CD4-positive, alpha-beta memory T cell (primary cell): ENCODE measurements at regions not wholly inside any gene's neighbourhood (a gene's known extent, or its start where the extent isn't known, plus 50 kb on each side); places are given as distances from the start of the nearest gene placed in this dataset.
"Not testable (repeated sequence)": the region's sequence is repeated elsewhere in the genome, so short reads cannot be mapped to it uniquely, and the experiment has no call there.

Experiments used
- CTCF ChIA-PET: fragments of 350-600 bp; sonication (Branson Sonifier 250); formaldehyde crosslinking; loops from one replicate; lab custom pipeline; 2021; ENCODE audit warnings: inconsistent platforms; ENCODE audit not compliant: partially characterized antibody; lab: Charles Lee
- POLR2A ChIA-PET: fragments of 350-600 bp; sonication (Branson Sonifier 250); formaldehyde crosslinking; loops from one replicate; lab custom pipeline; 2021; ENCODE audit not compliant: partially characterized antibody; lab: Charles Lee
- DNase-seq, 5 donors: peaks; one replicate each; pipeline versions ENCODE4 v3.0.0 to v3.0.0-alpha.2; 2020 to 2022; ENCODE audit warnings: mixed read lengths in 1 of 5
- H3K27ac ChIP-seq: one replicate; pipeline ENCODE4 v1.7.0; 2013; ENCODE audit warnings: low read depth, low read length
- H3K27me3 ChIP-seq: 2 replicates; pipeline ENCODE4 v1.7.0; 2013; ENCODE audit warnings: mild to moderate bottlenecking, low read length, moderate library complexity; ENCODE audit not compliant: insufficient read depth
- H3K36me3 ChIP-seq: 2 replicates; pipeline ENCODE4 v1.7.0; 2013; ENCODE audit warnings: mild to moderate bottlenecking, low read length, moderate library complexity; ENCODE audit not compliant: insufficient read depth
- H3K4me1 ChIP-seq: 2 replicates; pipeline ENCODE4 v1.7.0; 2013; ENCODE audit warnings: mild to moderate bottlenecking, low read length, moderate library complexity; ENCODE audit not compliant: insufficient read depth
- H3K4me3 ChIP-seq, 2 donors: one replicate each; pipeline ENCODE4 v1.7.0; 2013; ENCODE audit warnings: low read length in 2 of 2, mild to moderate bottlenecking in 1 of 2
- H3K9me3 ChIP-seq, 2 donors: one replicate each; pipeline ENCODE4 v1.7.0; 2013; ENCODE audit warnings: low read length in 2 of 2, control low read depth in 1 of 2; ENCODE audit not compliant: control insufficient read depth in 1 of 2
- H3K27ac Mint-ChIP-seq, 7 donors: one replicate each; pipeline ENCODE4 v1.8.0; 2020 to 2021; ENCODE audit warnings: mixed read lengths in 7 of 7, mild to moderate bottlenecking in 6 of 7, inconsistent platforms in 3 of 7, moderate library complexity in 3 of 7
- H3K27me3 Mint-ChIP-seq, 2 donors: one replicate each; pipeline ENCODE4 v1.8.0; 2020 to 2021; ENCODE audit warnings: mixed read lengths in 2 of 2
- H3K36me3 Mint-ChIP-seq, 2 donors: one replicate each; pipeline ENCODE4 v1.8.0; 2020 to 2021; ENCODE audit warnings: mixed read lengths in 2 of 2, inconsistent platforms in 1 of 2, mild to moderate bottlenecking in 1 of 2
- H3K4me1 Mint-ChIP-seq, 4 donors: one replicate each; pipeline ENCODE4 v1.8.0; 2020 to 2021; ENCODE audit warnings: mixed read lengths in 4 of 4, mild to moderate bottlenecking in 1 of 4
- H3K4me3 Mint-ChIP-seq, 8 donors: one replicate each; pipeline ENCODE4 v1.8.0; 2020 to 2021; ENCODE audit warnings: mixed read lengths in 8 of 8, mild to moderate bottlenecking in 7 of 8, moderate library complexity in 6 of 8, inconsistent platforms in 3 of 8
- H3K9me3 Mint-ChIP-seq, 8 donors: one replicate each; pipeline ENCODE4 v1.8.0; 2020 to 2021; ENCODE audit warnings: mixed read lengths in 8 of 8, mild to moderate bottlenecking in 5 of 8, inconsistent platforms in 3 of 8, moderate library complexity in 1 of 8
- intact Hi-C: fragments of 100-400 bp; cut with micrococcal nuclease; formaldehyde crosslinking; loops from one replicate; pipeline ENCODE4 v1.15.1; 2023

DNA sequence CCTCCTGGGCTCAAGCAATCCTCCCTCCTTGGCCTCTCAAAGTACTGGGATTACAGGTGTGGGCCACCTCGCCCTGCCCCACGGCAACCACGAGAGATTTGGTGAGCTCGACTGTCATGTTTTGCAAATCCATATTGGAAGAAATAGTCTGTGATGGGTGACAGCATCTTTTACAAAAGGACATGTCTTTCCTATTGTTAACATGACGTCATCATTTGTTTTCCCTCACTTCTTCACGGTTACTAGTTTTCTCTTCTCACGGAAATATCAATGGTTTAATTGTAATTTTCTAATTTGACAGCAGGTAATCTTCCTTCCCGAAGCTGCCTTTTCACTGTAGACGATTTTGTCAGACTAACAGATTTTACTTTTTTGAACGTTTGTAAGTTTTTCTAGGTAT is 110.8 kb upstream of the GREM2 start:
- Mint-ChIP-seq H3K9me3 (peaks cover 2 to 14% (median 9%) of the 10 kb centered on the region in 8 donors), H3K27me3 (peaks cover 0 to 3% of the 10 kb centered on the region in 2 donors), H3K4me3 (no peak overlapping the region), H3K4me1 (no peaks in the 10 kb centered on the region), H3K27ac (no peak overlapping the region), H3K36me3 (no peaks in the 10 kb centered on the region)
- intact Hi-C loops, result no loop called here
- ChIA-PET POLR2A (no interaction called here), CTCF (no interaction called here)
- Histone ChIP-seq H3K9me3 (no peaks in the 10 kb centered on the region), H3K36me3 (no peaks in the 10 kb centered on the region), H3K27me3 (no peaks in the 10 kb centered on the region), H3K4me1 (no peaks in the 10 kb centered on the region), H3K4me3 (no peak overlapping the region), H3K27ac (no peak overlapping the region)
- no peak for DNase-seq

DNA sequence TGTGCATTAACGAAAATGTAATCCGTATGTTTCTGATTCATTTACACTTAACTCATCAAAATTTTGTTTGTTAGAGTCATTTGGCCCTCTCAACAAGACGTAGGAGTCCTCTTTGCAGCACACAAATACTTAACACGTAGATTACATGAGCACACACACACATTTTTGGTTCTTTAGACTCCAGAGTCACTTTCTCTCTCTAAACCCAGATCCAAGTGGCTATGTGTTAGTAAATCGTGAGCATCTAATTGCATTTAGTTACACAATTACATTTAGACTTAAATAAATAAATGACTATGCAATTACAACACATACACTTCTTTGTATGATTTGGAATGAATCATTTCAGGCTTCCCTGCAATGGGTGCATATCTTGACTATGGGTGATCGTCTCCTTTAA is 109.0 kb upstream of the GREM2 start:
- no peaks in the 10 kb centered on the region for H3K27me3 ChIP-seq
- intact Hi-C loops, result no loop called here
- no peak overlapping the region for H3K4me3 ChIP-seq
- H3K4me1 Mint-ChIP-seq, result no peaks in the 10 kb centered on the region
- no peaks in the 10 kb centered on the region for H3K36me3 ChIP-seq
- ChIA-PET POLR2A (no interaction called here), CTCF (no interaction called here)
- H3K27ac ChIP-seq, result no peak overlapping the region
- peaks cover 0 to 3% (median 2%) of the 10 kb centered on the region in 8 donors for H3K9me3 Mint-ChIP-seq
- H3K27ac Mint-ChIP-seq, result no peak overlapping the region
- no peak overlapping the region for H3K4me3 Mint-ChIP-seq
- H3K4me1 ChIP-seq, result no peaks in the 10 kb centered on the region
- H3K27me3 Mint-ChIP-seq, result peaks cover 0 to 5% of the 10 kb centered on the region in 2 donors
- H3K9me3 ChIP-seq, result no peaks in the 10 kb centered on the region
- no peak for DNase-seq
- H3K36me3 Mint-ChIP-seq, result no peaks in the 10 kb centered on the region

DNA sequence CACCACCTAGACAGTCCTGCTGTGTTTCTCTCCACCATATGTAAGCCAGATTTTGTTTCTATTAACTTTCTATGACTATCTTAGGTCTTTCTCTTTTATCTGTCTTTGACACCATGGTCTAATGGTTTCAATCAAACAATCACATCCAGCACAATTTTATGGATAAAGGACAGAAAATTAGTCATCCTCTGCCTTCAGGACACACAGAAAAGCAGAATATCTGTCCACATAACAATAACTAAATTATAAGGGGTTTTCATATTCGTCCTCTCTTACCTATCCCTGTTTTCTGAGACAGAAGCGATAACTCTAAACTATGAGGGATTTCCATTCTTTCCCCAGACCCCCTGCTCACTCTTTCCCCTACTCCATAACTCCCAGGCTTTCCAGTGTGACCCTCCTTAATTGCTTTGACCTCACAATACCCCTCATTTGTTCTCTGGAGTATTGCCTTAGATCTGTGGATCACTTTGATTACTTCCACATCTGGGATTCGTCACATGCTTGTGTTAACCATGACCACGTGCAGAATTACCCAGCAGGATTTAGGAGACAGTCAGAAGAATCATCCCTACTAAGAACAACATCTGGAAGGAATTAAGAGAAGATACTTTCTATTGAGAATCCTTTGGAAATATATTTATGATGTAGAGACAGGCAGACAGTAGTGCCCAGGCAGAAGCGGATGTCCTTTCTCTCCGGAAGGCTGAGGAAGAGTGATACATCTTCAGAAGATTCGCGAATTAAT is 108.2 kb upstream of the GREM2 start:
- Histone ChIP-seq H3K9me3 (no peaks in the 10 kb centered on the region), H3K36me3 (no peaks in the 10 kb centered on the region), H3K4me1 (no peaks in the 10 kb centered on the region), H3K27ac (no peak overlapping the region), H3K27me3 (no peaks in the 10 kb centered on the region), H3K4me3 (no peak overlapping the region)
- Mint-ChIP-seq H3K36me3 (no peaks in the 10 kb centered on the region), H3K27ac (peak overlapping the region in 1 of 7 donors; percentile 45), H3K9me3 (peaks cover 0 to 4% (median 1%) of the 10 kb centered on the region in 8 donors), H3K4me1 (no peaks in the 10 kb centered on the region), H3K27me3 (peaks cover 0 to 5% of the 10 kb centered on the region in 2 donors), H3K4me3 (no peak overlapping the region)
- DNase-seq, result no peak
- ChIA-PET POLR2A (no interaction called here), CTCF (no interaction called here)
- intact Hi-C loops, result no loop called here

DNA sequence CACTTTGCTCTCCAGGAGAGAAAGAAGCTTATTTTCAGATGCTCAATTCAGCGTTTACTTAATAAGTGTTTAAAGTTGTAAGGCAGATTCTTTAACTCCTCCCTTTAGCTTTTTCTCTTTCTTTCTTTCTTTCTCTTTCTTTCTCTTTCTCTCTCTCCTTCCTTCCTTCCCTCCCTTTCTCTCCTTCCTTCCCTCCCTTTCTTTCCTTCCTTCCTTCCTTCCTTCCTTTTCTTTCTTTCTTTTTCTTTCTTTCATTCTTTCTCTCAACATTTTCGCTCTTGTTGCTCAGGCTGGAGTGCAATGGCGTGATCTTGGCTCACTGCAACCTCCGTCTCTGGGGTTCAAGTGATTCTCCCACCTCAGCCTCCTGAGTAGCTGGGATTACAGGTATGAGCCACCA is 104.6 kb upstream of the GREM2 start:
- POLR2A ChIA-PET, DNase-seq, H3K27ac ChIP-seq, H3K4me1 Mint-ChIP-seq, H3K27me3 Mint-ChIP-seq, H3K4me1 ChIP-seq, H3K9me3 Mint-ChIP-seq, H3K4me3 Mint-ChIP-seq, H3K9me3 ChIP-seq, intact Hi-C loops, H3K36me3 Mint-ChIP-seq, H3K36me3 ChIP-seq, H3K27me3 ChIP-seq, H3K27ac Mint-ChIP-seq, H3K4me3 ChIP-seq, CTCF ChIA-PET: not testable (repeated sequence)

DNA sequence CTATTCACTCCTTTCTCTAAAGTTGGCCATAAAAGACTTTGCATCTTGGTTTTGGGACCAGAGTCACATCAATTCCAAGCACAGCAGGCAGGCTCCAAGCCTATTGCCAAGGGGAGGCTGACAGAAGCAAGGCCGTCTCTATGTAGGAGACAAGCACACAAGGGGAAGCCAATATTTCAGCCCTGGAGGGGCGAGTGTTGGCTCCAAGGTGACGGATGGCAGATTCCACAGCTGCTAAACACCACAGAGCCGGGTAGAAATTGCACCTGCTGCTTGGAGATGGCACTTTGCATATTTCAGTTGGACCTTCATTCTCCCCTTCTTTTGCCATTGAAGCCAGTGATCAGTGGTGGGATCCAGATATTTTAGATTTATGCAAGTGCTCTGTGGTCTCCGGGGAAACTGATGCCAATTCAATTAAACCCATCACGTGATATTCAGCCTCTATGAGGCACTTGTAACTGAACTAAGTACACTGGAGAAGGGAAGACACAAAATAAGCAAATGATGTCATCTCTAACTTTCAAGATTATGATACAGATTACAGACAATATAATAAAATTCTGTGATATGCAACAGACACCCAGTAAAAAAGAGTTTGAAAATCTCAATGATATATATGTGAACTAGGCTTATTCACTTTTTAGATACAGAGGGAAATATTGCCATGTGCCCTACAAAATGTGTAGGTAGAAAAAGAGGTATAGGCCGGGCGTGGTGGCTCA is 102.8 kb upstream of the GREM2 start:
- CTCF ChIA-PET, result no interaction called here
- Mint-ChIP-seq H3K4me3 (no peak overlapping the region), H3K27me3 (peaks cover 0 to 3% of the 10 kb centered on the region in 2 donors), H3K27ac (no peak overlapping the region), H3K36me3 (no peaks in the 10 kb centered on the region), H3K9me3 (peaks cover 0 to 7% (median under 1%) of the 10 kb centered on the region in 8 donors), H3K4me1 (peaks cover 0 to 2% (median 0%) of the 10 kb centered on the region in 4 donors)
- intact Hi-C loops, result no loop called here
- POLR2A ChIA-PET, result no interaction called here
- no peaks in the 10 kb centered on the region for H3K36me3 ChIP-seq
- H3K27ac ChIP-seq, result no peak overlapping the region
- no peak overlapping the region for H3K4me3 ChIP-seq
- no peaks in the 10 kb centered on the region for H3K27me3 ChIP-seq
- DNase-seq, result no peak
- H3K4me1 ChIP-seq, result no peaks in the 10 kb centered on the region
- no peaks in the 10 kb centered on the region for H3K9me3 ChIP-seq

DNA sequence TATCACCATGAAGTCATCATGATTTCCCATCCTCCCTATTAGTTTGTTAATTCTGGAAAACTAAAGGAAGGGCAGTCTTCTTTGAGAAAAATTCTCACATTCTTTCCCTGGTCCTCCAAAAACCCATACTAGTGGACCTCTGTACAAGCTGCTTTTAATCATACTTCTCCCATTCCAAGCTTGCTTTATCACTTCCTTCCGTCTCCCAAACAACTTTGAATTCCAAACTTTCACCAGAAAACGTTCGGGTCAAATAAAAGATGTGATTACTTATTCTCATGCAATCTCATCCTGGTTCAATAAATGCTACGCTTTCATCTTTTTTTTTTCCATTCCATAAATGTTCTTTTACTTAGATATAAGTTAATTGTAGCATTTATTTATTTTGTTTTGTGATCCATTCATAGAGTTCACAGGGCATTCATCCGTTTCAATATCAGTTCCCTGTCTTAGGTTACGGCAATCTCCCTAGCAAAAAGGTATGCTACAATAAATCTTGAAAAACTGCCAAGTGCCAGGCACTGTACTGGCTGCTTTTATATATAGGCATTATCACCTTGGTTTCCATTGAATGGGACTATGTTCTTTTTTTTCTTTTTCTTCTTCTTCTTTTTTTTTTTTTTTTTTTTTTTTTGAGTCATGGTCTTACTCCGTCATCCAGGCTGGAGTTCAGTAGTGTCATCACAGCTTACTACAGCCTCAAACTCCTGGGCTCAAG is 100.2 kb upstream of the GREM2 start:
- Mint-ChIP-seq H3K9me3 (peaks cover 0 to 7% (median under 1%) of the 10 kb centered on the region in 8 donors), H3K4me3 (no peak overlapping the region), H3K27ac (no peak overlapping the region), H3K4me1 (peaks cover 0 to 2% (median 0%) of the 10 kb centered on the region in 4 donors), H3K27me3 (peaks cover 3 to 10% of the 10 kb centered on the region in 2 donors), H3K36me3 (no peaks in the 10 kb centered on the region)
- H3K27me3 ChIP-seq, result no peaks in the 10 kb centered on the region
- intact Hi-C loops, result no loop called here
- no peaks in the 10 kb centered on the region for H3K4me1 ChIP-seq
- no peak for DNase-seq
- ChIA-PET POLR2A (no interaction called here), CTCF (no interaction called here)
- no peak overlapping the region for H3K4me3 ChIP-seq
- no peaks in the 10 kb centered on the region for H3K9me3 ChIP-seq
- no peaks in the 10 kb centered on the region for H3K36me3 ChIP-seq
- H3K27ac ChIP-seq, result no peak overlapping the region

DNA sequence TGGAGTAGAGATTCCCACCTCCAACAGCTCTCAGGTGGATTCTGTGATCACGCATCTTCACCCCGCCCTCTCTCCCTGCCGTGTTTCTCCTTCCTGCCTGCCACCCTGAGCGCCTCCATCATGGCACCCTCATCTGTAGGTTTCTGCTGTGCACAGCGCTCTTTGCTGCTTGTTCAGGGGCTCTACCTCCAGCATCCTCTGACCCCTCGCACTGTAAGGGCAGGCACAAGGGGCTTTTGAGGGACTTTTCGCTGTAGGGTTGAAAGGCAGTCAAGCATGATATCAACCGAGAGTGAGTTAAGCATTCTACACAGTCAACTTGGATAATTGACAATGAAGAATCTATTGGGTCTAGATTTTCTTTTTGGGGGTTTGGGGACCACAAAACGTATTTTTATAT is 99.1 kb upstream of the GREM2 start:
- Mint-ChIP-seq H3K27ac (no peak overlapping the region), H3K4me1 (peaks cover 0 to 2% (median 0%) of the 10 kb centered on the region in 4 donors), H3K27me3 (peaks cover 3 to 12% of the 10 kb centered on the region in 2 donors), H3K4me3 (no peak overlapping the region), H3K9me3 (peaks cover 0 to 7% (median under 1%) of the 10 kb centered on the region in 8 donors), H3K36me3 (no peaks in the 10 kb centered on the region)
- Histone ChIP-seq H3K4me3 (no peak overlapping the region), H3K4me1 (no peaks in the 10 kb centered on the region), H3K9me3 (no peaks in the 10 kb centered on the region), H3K27ac (no peak overlapping the region), H3K27me3 (no peaks in the 10 kb centered on the region), H3K36me3 (no peaks in the 10 kb centered on the region)
- ChIA-PET POLR2A (no interaction called here), CTCF (interaction anchor here (0.8 kb wide), 1 partner anchor 21 kb away, joined by 3 read pairs; no protein-coding TSS in a partner anchor)
- intact Hi-C loops, result no loop called here
- DNase-seq, result no peak
